SU-DHL-6 (cell line): ENCODE measurements at regions not wholly inside any gene's neighbourhood (a gene's known extent, or its start where the extent isn't known, plus 50 kb on each side); places are given as distances from the start of the nearest gene placed in this dataset.

ENCODE experiments used
- H2AFZ ChIP-seq: fragments of 200-600 bp; sonication (generic); 2 replicates; pipeline ENCODE4 v1.6.1; 2014; ENCODE audit warnings: low read depth, mild to moderate bottlenecking, moderate library complexity, mixed read lengths, antibody characterized with exemption, low read length; ENCODE audit not compliant: severe bottlenecking
- H3F3A ChIP-seq: fragments of 200-600 bp; shearing (Covaris generic); 2 replicates; pipeline ENCODE4 v1.6.0; 2016; ENCODE audit warnings: antibody characterized with exemption, mild to moderate bottlenecking; ENCODE audit not compliant: insufficient read depth
- H3K27ac ChIP-seq: fragments of 200-600 bp; sonication (generic); 2 replicates; pipeline ENCODE4 v1.5.1; 2016; ENCODE audit warnings: low read depth, mild to moderate bottlenecking, low read length, moderate library complexity, mixed read lengths
- H3K27me3 ChIP-seq: fragments of 200-600 bp; sonication (generic), shearing (Covaris generic); 2 replicates; pipeline ENCODE4 v1.6.0; 2014; ENCODE audit warnings: mild to moderate bottlenecking, low read length
- H3K36me3 ChIP-seq: fragments of 200-600 bp; sonication (generic); 2 replicates; pipeline ENCODE4 v1.6.1; 2014; ENCODE audit warnings: mild to moderate bottlenecking, low read length, mixed read lengths
- H3K4me2 ChIP-seq: fragments of 300-600, 200-600 bp; shearing (Covaris generic), sonication (generic); 2 replicates; pipeline ENCODE4 v1.6.0; 2014; ENCODE audit warnings: low read length, low read depth, mild to moderate bottlenecking; ENCODE audit not compliant: poor library complexity, severe bottlenecking
- H3K4me3 ChIP-seq: fragments of 200-600 bp; sonication (generic); 2 replicates; pipeline ENCODE4 v1.5.1; 2014; ENCODE audit warnings: antibody characterized with exemption, low read length, mild to moderate bottlenecking, mixed read lengths; ENCODE audit not compliant: insufficient read depth, poor library complexity, severe bottlenecking
- H3K79me2 ChIP-seq: fragments of 200-600 bp; sonication (generic); 2 replicates; pipeline ENCODE4 v1.6.1; 2014; ENCODE audit warnings: mild to moderate bottlenecking, low read length, moderate library complexity; ENCODE audit not compliant: insufficient read depth
- H3K9ac ChIP-seq: fragments of 200-600 bp; sonication (generic); 2 replicates; pipeline ENCODE4 v1.7.0; 2014; ENCODE audit warnings: mild to moderate bottlenecking, low read length
- H3K9me2 ChIP-seq: fragments of 200-600 bp; sonication (generic); replicated peaks from 2 replicates; pipeline ENCODE4 v1.6.1; 2014; ENCODE audit warnings: low read length; ENCODE audit not compliant: insufficient read depth
- H3K9me3 ChIP-seq: fragments of 200-600 bp; sonication (generic); 2 replicates; pipeline ENCODE4 v1.6.1; 2014; ENCODE audit warnings: low read length, mixed read lengths; ENCODE audit not compliant: insufficient read depth
- H4K20me1 ChIP-seq: fragments of 200-600 bp; sonication (generic); 2 replicates; pipeline ENCODE4 v1.6.1; 2014; ENCODE audit warnings: low read depth, mild to moderate bottlenecking, antibody characterized with exemption, low read length, moderate library complexity, mixed read lengths
- EZH2phosphoT487 ChIP-seq: fragments of 200-600 bp; sonication (generic), shearing (Covaris generic); conservative IDR thresholded peaks from 2 replicates; pipeline ENCODE4 v1.6.1; 2018; ENCODE audit warnings: mild to moderate bottlenecking, antibody characterized with exemption, low read length, moderate library complexity, mixed read lengths
- TF ChIP-seq, protein P1 (sequence below): fragments of 200-600 bp; sonication (generic); IDR thresholded peaks from one replicate; pipeline ENCODE4 v1.5.1; 2017; ENCODE audit warnings: antibody characterized with exemption, mild to moderate bottlenecking, low read length, moderate library complexity; ENCODE audit not compliant: insufficient read depth, poor library complexity, severe bottlenecking

DNA sequence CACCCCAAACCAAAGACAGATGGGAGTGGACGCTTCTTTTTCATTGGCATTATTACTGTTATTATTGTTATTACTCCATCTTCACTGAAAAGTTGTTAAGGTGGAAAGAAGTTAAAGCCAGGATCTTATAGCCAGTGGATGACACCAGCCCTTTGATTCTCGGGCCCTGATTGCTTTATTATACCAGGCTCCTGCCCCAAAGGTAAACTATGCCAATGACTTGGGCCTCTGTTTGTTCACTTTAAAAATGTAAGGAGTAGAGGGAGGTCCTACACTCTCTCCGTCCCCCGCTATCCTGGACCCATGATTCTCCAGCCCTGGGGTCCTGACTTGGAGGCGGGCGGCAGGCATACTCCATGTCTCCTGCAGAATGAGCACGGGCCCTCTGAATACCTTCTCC, 106.8 kb downstream of the TOMM20 start:
- H3K27me3 ChIP-seq, result no peaks in the 10 kb centered on the region
- no peak overlapping the region for H3K4me3 ChIP-seq
- H3K9me3 ChIP-seq, result no peaks in the 10 kb centered on the region
- no peaks in the 10 kb centered on the region for H3K79me2 ChIP-seq
- H3K4me2 ChIP-seq, result no peak overlapping the region
- H2AFZ ChIP-seq, result no peak overlapping the region
- H3K27ac ChIP-seq, result no peak overlapping the region
- H3F3A ChIP-seq, result no peaks in the 10 kb centered on the region
- no peaks in the 10 kb centered on the region for H4K20me1 ChIP-seq
- no peaks in the 10 kb centered on the region for H3K9me2 ChIP-seq
- H3K9ac ChIP-seq, result no peak overlapping the region
- no peaks in the 10 kb centered on the region for H3K36me3 ChIP-seq
- TF ChIP-seq, protein P1, sequence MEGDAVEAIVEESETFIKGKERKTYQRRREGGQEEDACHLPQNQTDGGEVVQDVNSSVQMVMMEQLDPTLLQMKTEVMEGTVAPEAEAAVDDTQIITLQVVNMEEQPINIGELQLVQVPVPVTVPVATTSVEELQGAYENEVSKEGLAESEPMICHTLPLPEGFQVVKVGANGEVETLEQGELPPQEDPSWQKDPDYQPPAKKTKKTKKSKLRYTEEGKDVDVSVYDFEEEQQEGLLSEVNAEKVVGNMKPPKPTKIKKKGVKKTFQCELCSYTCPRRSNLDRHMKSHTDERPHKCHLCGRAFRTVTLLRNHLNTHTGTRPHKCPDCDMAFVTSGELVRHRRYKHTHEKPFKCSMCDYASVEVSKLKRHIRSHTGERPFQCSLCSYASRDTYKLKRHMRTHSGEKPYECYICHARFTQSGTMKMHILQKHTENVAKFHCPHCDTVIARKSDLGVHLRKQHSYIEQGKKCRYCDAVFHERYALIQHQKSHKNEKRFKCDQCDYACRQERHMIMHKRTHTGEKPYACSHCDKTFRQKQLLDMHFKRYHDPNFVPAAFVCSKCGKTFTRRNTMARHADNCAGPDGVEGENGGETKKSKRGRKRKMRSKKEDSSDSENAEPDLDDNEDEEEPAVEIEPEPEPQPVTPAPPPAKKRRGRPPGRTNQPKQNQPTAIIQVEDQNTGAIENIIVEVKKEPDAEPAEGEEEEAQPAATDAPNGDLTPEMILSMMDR, result no peak
- TF ChIP-seq EZH2phosphoT487, result no peak

DNA sequence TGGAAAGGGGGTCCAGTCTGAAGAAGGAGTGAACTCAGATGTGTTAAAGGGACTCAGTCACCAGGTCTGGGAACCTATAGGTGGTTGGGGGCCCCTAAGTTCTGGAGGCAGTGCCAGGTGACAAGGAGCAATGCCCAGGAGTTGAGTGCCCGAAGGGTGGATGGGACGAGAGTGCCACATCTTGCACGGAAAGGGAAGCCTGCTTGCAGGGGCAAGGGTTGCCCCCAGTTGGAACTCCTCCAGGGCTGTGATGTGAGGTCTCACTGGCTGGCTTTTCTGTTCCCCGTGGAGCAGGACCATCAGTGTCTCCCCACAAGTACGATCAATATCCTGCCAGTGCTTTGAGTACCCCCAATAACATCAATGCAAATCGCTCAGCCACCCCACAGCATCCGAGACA, 107.3 kb downstream of the TOMM20 start:
- no peaks in the 10 kb centered on the region for H3K36me3 ChIP-seq
- no peak overlapping the region for H3K4me3 ChIP-seq
- H3K9me3 ChIP-seq, result no peaks in the 10 kb centered on the region

DNA sequence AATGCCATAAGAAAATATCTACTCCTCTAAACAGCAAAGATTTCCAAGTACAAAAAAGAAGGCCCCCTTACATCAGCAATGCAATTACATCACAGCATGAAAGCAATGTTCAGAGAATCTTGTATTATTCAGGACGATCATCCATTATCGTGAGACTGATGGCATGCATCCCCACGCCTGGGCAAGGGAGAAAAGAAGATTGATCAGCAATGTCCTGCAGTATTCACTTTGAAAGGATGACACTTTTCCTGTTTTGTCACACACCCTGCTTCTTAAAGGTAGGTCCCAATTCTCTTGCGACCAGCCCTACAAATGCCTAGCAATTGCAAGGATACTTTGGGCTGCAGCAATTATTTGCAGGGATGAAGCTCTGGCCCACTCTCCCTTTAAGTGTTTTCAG, 108.7 kb downstream of the TOMM20 start:
- H3K9ac ChIP-seq, result no peak overlapping the region
- H3K79me2 ChIP-seq, result no peaks in the 10 kb centered on the region
- H3K36me3 ChIP-seq, result no peaks in the 10 kb centered on the region
- no peaks in the 10 kb centered on the region for H3K9me3 ChIP-seq
- no peak overlapping the region for H3K27ac ChIP-seq
- TF ChIP-seq EZH2phosphoT487, result no peak
- TF ChIP-seq, protein P1, result no peak
- no peaks in the 10 kb centered on the region for H3K27me3 ChIP-seq
- H3K9me2 ChIP-seq, result no peaks in the 10 kb centered on the region
- H3K4me2 ChIP-seq, result no peak overlapping the region
- no peak overlapping the region for H2AFZ ChIP-seq
- no peak overlapping the region for H3K4me3 ChIP-seq
- no peaks in the 10 kb centered on the region for H3F3A ChIP-seq
- no peaks in the 10 kb centered on the region for H4K20me1 ChIP-seq

More for the DNA sequence above, 107.3 kb downstream of the TOMM20 start:
- H2AFZ ChIP-seq, result no peak overlapping the region
- H3K9me2 ChIP-seq, result no peaks in the 10 kb centered on the region
- H3K27ac ChIP-seq, result no peak overlapping the region
- H3F3A ChIP-seq, result no peaks in the 10 kb centered on the region
- H3K9ac ChIP-seq, result no peak overlapping the region
- H3K4me2 ChIP-seq, result no peak overlapping the region
- no peaks in the 10 kb centered on the region for H3K27me3 ChIP-seq
- H4K20me1 ChIP-seq, result no peaks in the 10 kb centered on the region
- TF ChIP-seq EZH2phosphoT487, result no peak
- TF ChIP-seq, protein P1, result no peak
- H3K79me2 ChIP-seq, result no peaks in the 10 kb centered on the region
